WTC11 (cell line): ENCODE measurements at regions not wholly inside any gene's neighbourhood (a gene's known extent, or its start where the extent isn't known, plus 50 kb on each side); places are given as distances from the start of the nearest gene placed in this dataset.

Source experiments
- CTCF ChIP-seq: fragments of 200-600 bp; IDR thresholded peaks from 2 replicates; pipeline ENCODE4 v1.8.0; 2022; ENCODE audit warnings: antibody characterized with exemption
- FOXP4 ChIP-seq: sonication (generic); formaldehyde crosslinking; IDR thresholded peaks from 2 replicates; pipeline ENCODE4 v1.8.0; 2022; ENCODE audit warnings: mild to moderate bottlenecking, missing genetic modification reagents
- HMGA2 ChIP-seq: fragments of 250-450 bp; sonication (Bioruptor Pico); IDR thresholded peaks from 2 replicates; pipeline ENCODE4 v1.4.0; 2021; ENCODE audit warnings: mild to moderate bottlenecking, moderate library complexity
- ZNF232 ChIP-seq: sonication (generic); formaldehyde crosslinking; IDR thresholded peaks from 2 replicates; pipeline ENCODE4 v1.8.0; 2022; ENCODE audit warnings: mild to moderate bottlenecking, missing genetic modification reagents
- ZNF671 ChIP-seq: fragments of 250-450 bp; sonication (Bioruptor Pico); IDR thresholded peaks from 2 replicates; pipeline ENCODE4 v1.8.0; 2021; ENCODE audit warnings: mild to moderate bottlenecking

GRCh38 chr5:56344594-56344993, 111.5 kb upstream of the ANKRD55 start:
- TF ChIP-seq FOXP4 (CRISPR knock-in tag) (no peak), HMGA2 (CRISPR knock-in tag) (no peak), ZNF232 (CRISPR knock-in tag) (no peak), CTCF (no peak), ZNF671 (no peak)
